ENCODE measurements at regions not wholly inside any gene's neighbourhood (a gene's known extent, or its start where the extent isn't known, plus 50 kb on each side); places are given as distances from the start of the nearest gene placed in this dataset.

DNA sequence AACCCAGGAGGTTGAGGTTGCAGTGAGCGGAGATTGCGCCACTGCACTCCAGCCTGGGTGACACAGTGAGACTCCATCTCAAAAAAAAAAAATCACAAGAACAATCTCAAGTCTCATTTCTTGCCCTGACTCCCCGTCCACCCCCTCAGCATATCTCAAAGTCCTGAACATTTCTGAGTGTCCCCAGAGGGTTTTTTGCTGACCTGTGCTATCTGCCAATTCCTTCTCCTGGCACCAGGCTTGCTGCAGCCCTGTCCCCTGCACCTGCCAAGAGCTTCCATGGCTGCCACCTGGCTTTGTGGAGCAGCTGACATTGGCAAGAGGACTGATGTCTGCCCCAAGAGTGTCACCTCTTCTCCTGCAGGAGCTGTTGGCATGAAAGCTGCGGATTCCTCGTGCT, 54.9 kb upstream of the PTPRT start:
- DNase-seq (ENCODE audit: low read depth in 4 of 4, low spot score in 1 of 4), result no peak

DNA sequence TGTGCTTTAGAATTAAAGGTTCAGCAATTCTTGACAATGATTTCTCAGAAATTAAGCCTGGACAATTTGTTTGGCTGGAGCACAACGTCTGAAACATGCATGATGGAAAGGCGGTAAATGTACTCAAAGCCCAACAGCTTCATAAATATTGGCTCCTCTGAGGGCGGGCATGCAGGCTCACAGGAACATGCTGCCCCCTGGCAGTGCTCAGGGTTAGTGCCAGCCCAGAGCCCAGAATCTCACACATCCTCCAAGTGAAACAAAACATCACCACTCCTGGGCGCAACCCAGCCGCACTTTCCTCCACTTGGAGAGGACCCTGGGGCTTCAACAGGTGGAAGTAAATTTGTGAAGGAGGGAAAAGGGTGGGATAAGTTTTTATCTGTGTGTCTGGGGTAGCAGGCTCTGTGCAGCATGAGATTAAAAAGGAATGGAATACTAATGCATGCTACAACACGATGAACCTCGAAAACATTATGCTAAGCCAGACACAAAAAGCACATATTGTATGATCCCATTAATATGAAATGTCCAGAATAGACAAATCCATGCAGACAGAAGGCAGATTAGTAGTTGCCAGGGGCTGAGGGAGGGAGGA, 54.1 kb upstream of the PTPRT start:
- DNase-seq (ENCODE audit: low read depth in 4 of 4, low spot score in 1 of 4), result no peak

DNA sequence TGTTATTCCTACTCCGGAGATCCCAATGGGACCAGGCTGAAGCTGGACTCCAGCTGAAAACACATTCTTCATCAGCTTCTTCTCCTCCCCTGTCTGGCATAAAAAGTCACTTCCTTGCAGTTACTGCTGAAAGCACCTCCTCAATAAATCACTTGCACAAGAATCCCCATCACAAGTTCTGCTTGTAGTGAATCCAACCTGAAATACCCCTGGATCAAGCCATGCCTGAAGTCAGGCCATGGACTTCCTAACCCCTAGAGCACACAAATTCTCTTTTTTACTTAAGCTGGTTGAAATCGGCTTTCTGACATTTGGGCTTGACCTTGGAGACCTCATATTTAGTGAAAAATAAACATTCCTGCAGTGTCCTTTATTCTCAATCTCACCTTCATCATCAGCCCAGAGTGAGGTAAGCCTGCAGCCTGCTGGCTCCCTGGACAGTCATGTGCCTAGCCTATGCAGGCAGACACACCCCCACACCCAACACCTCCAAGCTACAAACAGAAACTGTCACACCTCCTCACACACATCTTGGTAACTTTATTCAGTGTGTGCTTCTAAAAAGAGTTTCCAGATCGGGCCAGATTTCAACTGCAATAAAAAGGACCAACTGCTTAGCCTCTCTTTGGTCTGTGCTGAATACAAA, 51.5 kb upstream of the PTPRT start:
- DNase-seq (ENCODE audit: low read depth in 4 of 4, low spot score in 1 of 4), result no peak

Measured in stimulated activated CD4-positive, alpha-beta T cell treated with anti-CD3 and anti-CD28 coated beads, Interleukin-1b, Interleukin-23, amount 100 ng/mL, for 24 hours (primary cell).